GM13977 (cell line): ENCODE measurements at regions not wholly inside any gene's neighbourhood (a gene's known extent, or its start where the extent isn't known, plus 50 kb on each side); places are given as distances from the start of the nearest gene placed in this dataset.

Source experiments
- DNase-seq: peaks from one replicate; pipeline ENCODE4 v3.0.0; 2012; ENCODE audit warnings: low spot score
- CTCF ChIP-seq: IDR thresholded peaks from 2 replicates; pipeline ENCODE4 v1.5.1; 2012; ENCODE audit warnings: mild to moderate bottlenecking, control low read depth; ENCODE audit not compliant: insufficient read depth; ENCODE audit errors: extremely low read depth, missing control alignments
- in situ Hi-C: fragments of 300-500 bp; cut with MboI; formaldehyde crosslinking; loops from one replicate; pipeline ENCODE4 v1.12.0; 2022; ENCODE audit warnings: low sequenced_read_pairs, low pct_unique_long_range_greater_than_20kb, mixed read lengths, inconsistent platforms; ENCODE audit not compliant: unreplicated experiment

DNA sequence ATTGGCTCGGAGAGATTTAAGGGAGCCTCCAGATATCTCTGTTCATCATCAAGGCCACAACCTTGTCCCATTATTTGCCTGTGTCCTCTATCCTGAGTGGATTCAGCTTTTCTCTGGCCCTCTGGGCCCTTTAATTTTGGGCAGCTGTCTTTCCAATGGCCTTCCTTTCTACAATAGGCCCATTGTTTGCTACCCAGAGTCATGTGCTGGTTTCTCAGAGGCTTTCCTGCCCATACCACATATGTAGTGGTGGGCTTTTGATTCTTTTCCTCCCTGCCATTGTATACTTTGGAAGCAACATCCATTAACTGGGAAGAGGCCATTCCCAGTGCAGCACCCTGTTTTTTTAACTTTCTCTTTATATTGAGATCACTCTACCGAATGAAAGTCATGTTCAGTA, 233.9 kb upstream of the SGCD start:
- DNase-seq, result no peak
- in situ Hi-C loops, result no loop called here
- no peak for TF ChIP-seq CTCF

DNA sequence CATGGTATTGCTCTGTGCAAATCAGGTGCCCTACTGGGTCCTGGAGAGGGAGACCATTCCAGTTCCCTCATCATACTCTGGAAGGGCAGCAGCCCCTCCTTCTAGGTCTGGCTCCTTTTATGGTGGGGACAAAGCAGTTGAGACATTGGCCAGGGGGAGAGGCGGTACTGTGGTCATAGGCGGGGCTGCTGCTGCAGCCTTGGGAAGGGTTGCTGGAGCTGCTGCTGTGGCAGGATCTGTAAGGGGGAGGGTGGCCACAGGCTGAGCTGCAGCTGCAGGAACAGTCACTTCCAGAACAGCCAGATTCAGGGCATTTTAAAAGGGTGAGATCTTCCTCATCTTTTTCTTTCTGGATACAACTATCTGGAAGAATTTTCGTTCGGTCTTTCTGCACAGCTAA, 233.0 kb upstream of the SGCD start:
- TF ChIP-seq CTCF, result no peak
- DNase-seq, result no peak
- in situ Hi-C loops, result no loop called here

DNA sequence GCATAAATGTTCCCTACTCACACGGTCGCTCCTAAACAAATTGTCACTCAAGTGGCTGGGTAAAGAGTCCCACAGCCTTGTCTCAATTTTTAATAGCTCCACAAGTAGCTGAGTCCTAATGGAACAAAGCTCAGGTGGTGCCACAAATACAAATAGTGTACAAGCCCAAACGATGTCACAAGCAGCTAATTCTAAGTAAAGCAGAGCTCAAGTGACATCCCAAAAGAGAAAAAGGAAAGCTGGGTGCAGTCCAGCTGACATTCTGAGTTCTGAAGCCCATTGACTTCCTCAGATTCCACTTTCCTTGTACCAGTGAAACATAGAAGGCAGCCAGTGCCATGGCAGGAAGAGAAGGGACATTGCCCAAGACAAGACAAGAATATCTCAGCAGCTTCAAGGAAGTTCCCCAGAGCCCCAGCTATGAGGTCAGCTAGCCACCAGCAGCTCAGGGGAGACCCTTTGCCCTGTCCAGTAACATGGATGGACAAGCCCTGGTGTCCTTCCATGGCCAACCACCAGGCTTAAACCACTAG, 231.2 kb upstream of the SGCD start:
- in situ Hi-C loops, result no loop called here
- no peak for DNase-seq
- TF ChIP-seq CTCF, result no peak

- no peak for DNase-seq
- in situ Hi-C loops, result no loop called here
- no peak for TF ChIP-seq CTCF
These were observed 230.7 kb upstream of the SGCD start for GRCh38 chr5:156096259-156096658.

DNA sequence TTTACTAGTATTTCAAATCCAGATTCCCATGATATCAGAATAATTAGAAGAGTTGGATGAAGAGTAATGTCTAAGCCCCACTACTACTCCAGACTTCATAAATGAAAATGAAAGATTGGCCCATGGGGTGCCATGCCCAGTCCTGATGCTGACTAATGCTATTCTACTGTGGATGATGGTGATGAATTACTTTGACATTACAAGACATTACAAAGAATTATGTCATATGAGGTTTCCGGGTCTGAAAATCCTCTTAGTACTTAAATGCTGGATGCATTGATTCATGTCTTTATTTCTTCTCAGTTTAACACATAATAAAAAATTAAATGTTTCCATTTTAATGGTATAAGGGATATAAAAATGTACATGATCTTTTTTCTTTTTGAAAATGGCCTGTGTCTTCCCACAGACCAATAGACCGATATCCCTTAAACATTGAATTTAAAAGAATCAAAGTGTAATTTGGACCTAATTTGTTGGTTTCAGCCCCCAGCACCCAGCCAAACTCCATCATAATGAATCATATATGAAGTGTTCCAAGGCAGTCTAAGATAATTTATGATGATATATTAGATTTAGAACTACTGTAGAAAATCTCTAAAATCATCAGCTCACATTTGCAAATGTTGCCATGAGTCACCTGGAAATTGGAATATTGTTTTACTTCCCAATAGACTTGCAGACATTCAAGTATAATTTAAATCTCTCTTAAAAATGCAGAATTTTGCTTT, 223.6 kb upstream of the SGCD start:
- DNase-seq, result no peak
- in situ Hi-C loops, result no loop called here
- TF ChIP-seq CTCF, result no peak

- in situ Hi-C loops, result no loop called here
- DNase-seq, result no peak
- TF ChIP-seq CTCF, result no peak
These were observed 217.5 kb upstream of the SGCD start for GRCh38 chr5:156109317-156110023.
